HFF-Myc (cell line): ENCODE measurements at regions not wholly inside any gene's neighbourhood (a gene's known extent, or its start where the extent isn't known, plus 50 kb on each side); places are given as distances from the start of the nearest gene placed in this dataset.

Experiments
- DNase-seq: peaks from one replicate; pipeline ENCODE4 v3.0.0-alpha.2; 2011; ENCODE audit warnings: low read depth; ENCODE audit errors: extremely low read depth
- H3K4me3 ChIP-seq: replicated peaks from 2 replicates; pipeline ENCODE4 v1.5.1; 2011; ENCODE audit warnings: low read depth, mild to moderate bottlenecking, control low read depth, low read length
- TF ChIP-seq, protein P1 (sequence below): IDR thresholded peaks from 2 replicates; pipeline ENCODE4 v1.5.1; 2012; ENCODE audit warnings: mild to moderate bottlenecking, low read depth, low read length, control low read depth; ENCODE audit errors: missing control alignments

DNA sequence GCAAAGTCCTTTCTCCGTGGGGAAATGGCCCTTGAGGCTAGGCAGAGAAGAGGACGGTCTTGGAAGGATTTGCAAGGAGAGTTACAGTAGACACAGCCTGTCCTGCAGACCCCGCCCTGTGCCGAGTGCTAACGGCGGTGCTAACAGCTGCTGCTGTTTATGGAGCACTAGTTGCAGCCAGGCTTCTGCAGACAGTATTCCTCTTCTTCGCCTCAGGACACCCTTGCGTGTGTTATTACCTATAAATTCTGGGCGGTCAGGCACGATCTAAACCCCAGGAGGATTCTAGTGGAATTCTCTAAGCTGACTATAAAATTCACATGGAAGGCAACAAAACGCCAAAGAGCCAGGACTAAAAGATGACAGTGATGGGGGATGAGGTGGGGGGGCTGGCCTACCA, 139.8 kb downstream of the GLI2 start:
- H3K4me3 ChIP-seq: no peak overlapping the region
- TF ChIP-seq, protein P1, sequence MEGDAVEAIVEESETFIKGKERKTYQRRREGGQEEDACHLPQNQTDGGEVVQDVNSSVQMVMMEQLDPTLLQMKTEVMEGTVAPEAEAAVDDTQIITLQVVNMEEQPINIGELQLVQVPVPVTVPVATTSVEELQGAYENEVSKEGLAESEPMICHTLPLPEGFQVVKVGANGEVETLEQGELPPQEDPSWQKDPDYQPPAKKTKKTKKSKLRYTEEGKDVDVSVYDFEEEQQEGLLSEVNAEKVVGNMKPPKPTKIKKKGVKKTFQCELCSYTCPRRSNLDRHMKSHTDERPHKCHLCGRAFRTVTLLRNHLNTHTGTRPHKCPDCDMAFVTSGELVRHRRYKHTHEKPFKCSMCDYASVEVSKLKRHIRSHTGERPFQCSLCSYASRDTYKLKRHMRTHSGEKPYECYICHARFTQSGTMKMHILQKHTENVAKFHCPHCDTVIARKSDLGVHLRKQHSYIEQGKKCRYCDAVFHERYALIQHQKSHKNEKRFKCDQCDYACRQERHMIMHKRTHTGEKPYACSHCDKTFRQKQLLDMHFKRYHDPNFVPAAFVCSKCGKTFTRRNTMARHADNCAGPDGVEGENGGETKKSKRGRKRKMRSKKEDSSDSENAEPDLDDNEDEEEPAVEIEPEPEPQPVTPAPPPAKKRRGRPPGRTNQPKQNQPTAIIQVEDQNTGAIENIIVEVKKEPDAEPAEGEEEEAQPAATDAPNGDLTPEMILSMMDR: no peak
- no peak for DNase-seq

- TF ChIP-seq, protein P1: no peak
- DNase-seq: no peak
- H3K4me3 ChIP-seq: no peak overlapping the region
Measured at GRCh38 chr2:120876526-120877280, 141.0 kb downstream of the GLI2 start.

DNA sequence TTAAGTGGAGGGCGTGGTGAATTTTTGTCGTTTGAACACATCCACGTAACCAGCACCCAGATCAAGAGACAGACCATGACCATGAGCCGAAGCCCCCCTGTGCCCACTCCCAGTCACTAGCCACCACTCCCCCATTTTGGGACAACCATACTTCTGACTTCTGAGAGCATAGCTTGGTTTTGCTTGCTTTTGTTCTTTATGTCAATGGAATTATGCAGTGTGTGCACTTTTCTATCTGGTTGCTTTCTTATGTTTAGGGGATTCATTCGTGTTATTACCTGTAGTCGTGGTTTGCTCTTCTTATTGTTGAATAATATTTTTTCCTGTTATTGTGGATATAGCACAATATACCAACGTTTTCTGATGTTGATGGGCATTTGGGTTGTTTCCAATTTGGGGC, 141.7 kb downstream of the GLI2 start:
- no peak overlapping the region for H3K4me3 ChIP-seq
- no peak for DNase-seq
- TF ChIP-seq, protein P1: no peak

- no peak for DNase-seq
- TF ChIP-seq, protein P1: no peak
- H3K4me3 ChIP-seq: no peak overlapping the region
Measured at GRCh38 chr2:120878970-120879369, 143.3 kb downstream of the GLI2 start.

- H3K4me3 ChIP-seq: no peak overlapping the region
- TF ChIP-seq, protein P1: peak; percentile 5
- DNase-seq: no peak
Measured at GRCh38 chr2:120879431-120880295, 144.0 kb downstream of the GLI2 start.

- DNase-seq: no peak
- no peak overlapping the region for H3K4me3 ChIP-seq
- TF ChIP-seq, protein P1: no peak
Measured at GRCh38 chr2:120880381-120880780, 144.7 kb downstream of the GLI2 start.
